ENCODE measurements at regions not wholly inside any gene's neighbourhood (a gene's known extent, or its start where the extent isn't known, plus 50 kb on each side); places are given as distances from the start of the nearest gene placed in this dataset.
A peak's percentile ranks its signal among the peaks of the same experiment; 100 is the strongest.

GRCh38 chr17:77890771-77891170 is 67.7 kb upstream of the TNRC6C start:
- TF ChIP-seq, protein P1, sequence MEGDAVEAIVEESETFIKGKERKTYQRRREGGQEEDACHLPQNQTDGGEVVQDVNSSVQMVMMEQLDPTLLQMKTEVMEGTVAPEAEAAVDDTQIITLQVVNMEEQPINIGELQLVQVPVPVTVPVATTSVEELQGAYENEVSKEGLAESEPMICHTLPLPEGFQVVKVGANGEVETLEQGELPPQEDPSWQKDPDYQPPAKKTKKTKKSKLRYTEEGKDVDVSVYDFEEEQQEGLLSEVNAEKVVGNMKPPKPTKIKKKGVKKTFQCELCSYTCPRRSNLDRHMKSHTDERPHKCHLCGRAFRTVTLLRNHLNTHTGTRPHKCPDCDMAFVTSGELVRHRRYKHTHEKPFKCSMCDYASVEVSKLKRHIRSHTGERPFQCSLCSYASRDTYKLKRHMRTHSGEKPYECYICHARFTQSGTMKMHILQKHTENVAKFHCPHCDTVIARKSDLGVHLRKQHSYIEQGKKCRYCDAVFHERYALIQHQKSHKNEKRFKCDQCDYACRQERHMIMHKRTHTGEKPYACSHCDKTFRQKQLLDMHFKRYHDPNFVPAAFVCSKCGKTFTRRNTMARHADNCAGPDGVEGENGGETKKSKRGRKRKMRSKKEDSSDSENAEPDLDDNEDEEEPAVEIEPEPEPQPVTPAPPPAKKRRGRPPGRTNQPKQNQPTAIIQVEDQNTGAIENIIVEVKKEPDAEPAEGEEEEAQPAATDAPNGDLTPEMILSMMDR (IDR thresholded peaks at IDR 0.05) = no peak
- TF ChIP-seq POLR2A (IDR thresholded peaks at IDR 0.05) = no peak
- no peaks in the 10 kb centered on the region for H3K9me3 ChIP-seq
- no peaks in the 10 kb centered on the region for H3K36me3 ChIP-seq
- 91 to 96% (median 93%) methylated on average over 3 of the region's 3 CpGs for WGBS, 4 donors
- H3K4me3 ChIP-seq = no peak overlapping the region
- ATAC-seq (no peak), DNase-seq (peak in 1 of 5 donors; percentile 29)
- intact Hi-C loops (cut with DNase I) = loop anchor here in 2 of 10 donors (5.0 to 10.0 kb wide), 2 partner anchors 67 to 106 kb away; partner anchors contain the start of gene TNRC6C (in 1 of the 2)
- H3K27me3 ChIP-seq = no peaks in the 10 kb centered on the region
- no peak overlapping the region for H3K27ac ChIP-seq
- H3K4me1 ChIP-seq = peaks cover 0 to 27% (median 14%) of the 10 kb centered on the region in 12 donors

GRCh38 chr17:77891602-77892001 is 66.9 kb upstream of the TNRC6C start:
- DNase-seq = no peak
- WGBS, 4 donors = 75 to 82% (median 79%) methylated on average over 8 of the region's 8 CpGs
- Histone ChIP-seq H3K36me3 (no peaks in the 10 kb centered on the region), H3K27ac (no peak overlapping the region), H3K4me3 (no peak overlapping the region), H3K9me3 (no peaks in the 10 kb centered on the region), H3K4me1 (peaks cover 0 to 19% (median 13%) of the 10 kb centered on the region in 12 donors), H3K27me3 (no peaks in the 10 kb centered on the region)
- TF ChIP-seq POLR2A (IDR thresholded peaks at IDR 0.05) = no peak
- TF ChIP-seq, protein P1 (IDR thresholded peaks at IDR 0.05) = no peak
- no peak for ATAC-seq
- intact Hi-C loops (cut with DNase I) = loop anchor here in 2 of 10 donors (5.0 to 10.0 kb wide), 2 partner anchors 66 to 107 kb away; partner anchors contain the start of gene TNRC6C (in 1 of the 2)

DNA sequence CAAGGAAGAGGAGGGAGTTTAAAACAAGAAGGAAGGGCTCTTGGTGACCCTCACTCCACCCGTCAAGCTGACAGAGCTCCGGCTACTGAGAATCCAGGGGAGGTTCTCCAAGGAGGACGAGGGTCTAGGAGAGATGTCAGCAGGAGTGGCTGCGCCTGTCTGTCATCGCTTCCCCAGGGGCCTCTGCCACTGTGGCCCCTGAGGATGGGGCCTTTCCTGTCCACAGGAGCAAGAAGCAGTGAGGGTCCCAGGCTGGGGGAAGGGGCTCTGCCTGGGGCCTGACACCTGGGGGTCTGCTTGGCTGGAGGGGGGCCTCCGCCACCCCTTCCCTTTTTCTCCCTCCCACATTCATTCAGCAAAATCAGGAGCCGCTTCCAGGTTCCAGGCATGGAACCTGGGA is 66.5 kb upstream of the TNRC6C start:
- intact Hi-C loops (cut with DNase I) = loop anchor here in 2 of 10 donors (5.0 to 10.0 kb wide), 2 partner anchors 65 to 107 kb away; partner anchors contain the start of gene TNRC6C (in 1 of the 2)
- Histone ChIP-seq H3K9me3 (no peaks in the 10 kb centered on the region), H3K36me3 (no peaks in the 10 kb centered on the region), H3K27me3 (no peaks in the 10 kb centered on the region), H3K4me3 (no peak overlapping the region), H3K27ac (no peak overlapping the region), H3K4me1 (peaks cover 0 to 14% (median 9%) of the 10 kb centered on the region in 12 donors)
- WGBS, 4 donors = 93 to 98% (median 94%) methylated on average over 6 to 7 of the region's 7 CpGs
- TF ChIP-seq POLR2A (IDR thresholded peaks at IDR 0.05) = no peak
- TF ChIP-seq, protein P1 (IDR thresholded peaks at IDR 0.05) = no peak
- no peak for ATAC-seq
- no peak for DNase-seq

GRCh38 chr17:77892469-77893143 is 65.9 kb upstream of the TNRC6C start:
- DNase-seq (peak in 1 of 5 donors; percentile 40), ATAC-seq (no peak)
- 88 to 92% (median 90%) methylated on average over 17 to 22 of the region's 22 CpGs for WGBS, 4 donors
- H3K4me3 ChIP-seq = no peak overlapping the region
- intact Hi-C loops (cut with DNase I) = loop anchor here in 2 of 10 donors (5.0 to 10.0 kb wide), 2 partner anchors 65 to 108 kb away; partner anchors contain the start of gene TNRC6C (in 1 of the 2)
- TF ChIP-seq POLR2A (IDR thresholded peaks at IDR 0.05) = no peak
- TF ChIP-seq, protein P1 (IDR thresholded peaks at IDR 0.05) = peak in 2 of 12 donors; percentile 21 to 27
- peaks cover 0 to 9% (median 5%) of the 10 kb centered on the region in 12 donors for H3K4me1 ChIP-seq
- no peak overlapping the region for H3K27ac ChIP-seq
- H3K36me3 ChIP-seq = no peaks in the 10 kb centered on the region
- H3K9me3 ChIP-seq = no peaks in the 10 kb centered on the region
- H3K27me3 ChIP-seq = no peaks in the 10 kb centered on the region
